ENCODE measurements at regions not wholly inside any gene's neighbourhood (a gene's known extent, or its start where the extent isn't known, plus 50 kb on each side); places are given as distances from the start of the nearest gene placed in this dataset.

DNA sequence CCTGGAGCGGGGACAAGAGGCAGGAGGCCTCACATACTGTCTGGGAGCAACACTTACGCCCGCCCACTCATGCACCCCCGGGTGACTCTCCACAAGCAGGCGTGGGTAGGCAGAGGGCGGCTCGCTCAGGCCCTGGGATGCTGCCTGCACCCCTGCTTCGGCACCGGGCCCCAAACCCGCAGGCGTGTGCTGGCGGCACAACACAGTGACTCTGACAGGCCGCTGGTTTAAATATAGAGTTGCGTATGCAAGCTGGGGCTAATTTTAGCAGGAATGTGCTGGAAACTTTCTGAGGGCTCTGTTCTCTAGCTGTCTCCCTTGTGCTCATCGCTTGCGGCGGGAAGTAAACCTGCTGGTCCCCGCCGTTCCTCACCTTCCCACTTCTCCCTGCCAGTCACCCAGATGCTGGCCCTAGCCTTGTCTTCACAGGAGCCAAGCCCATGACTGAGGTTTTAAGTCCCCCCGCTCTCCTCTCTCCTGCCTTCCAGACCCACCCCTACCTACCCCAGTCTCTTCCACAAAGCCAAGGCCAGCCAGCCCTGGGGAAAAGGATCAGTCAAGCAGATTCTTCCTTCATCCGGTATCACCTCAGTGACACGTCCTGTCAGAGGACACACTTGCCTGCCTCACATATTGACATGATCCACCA is 94.5 kb upstream of the FOXP4 start:
- no peak for DNase-seq

DNA sequence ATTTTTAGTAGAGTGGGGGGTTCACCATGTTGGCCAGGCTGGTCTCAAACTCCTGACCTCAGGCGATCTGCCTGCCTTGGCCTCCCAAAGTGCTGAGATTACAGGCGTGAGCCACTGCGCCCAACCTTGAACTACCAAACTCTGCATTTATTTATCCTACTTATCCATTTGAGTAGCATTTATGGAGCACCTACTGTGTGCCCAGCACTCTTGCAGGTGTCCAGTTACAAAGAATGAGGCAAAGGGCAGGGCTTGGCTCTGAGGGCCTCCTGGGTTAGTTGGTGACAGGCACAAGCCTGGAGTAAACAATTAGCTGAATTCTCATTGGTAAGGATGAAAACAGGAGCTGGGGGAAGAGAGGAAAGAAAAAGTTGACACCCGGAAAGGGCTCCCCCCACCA is 93.4 kb upstream of the FOXP4 start:
- no peak for DNase-seq

DNA sequence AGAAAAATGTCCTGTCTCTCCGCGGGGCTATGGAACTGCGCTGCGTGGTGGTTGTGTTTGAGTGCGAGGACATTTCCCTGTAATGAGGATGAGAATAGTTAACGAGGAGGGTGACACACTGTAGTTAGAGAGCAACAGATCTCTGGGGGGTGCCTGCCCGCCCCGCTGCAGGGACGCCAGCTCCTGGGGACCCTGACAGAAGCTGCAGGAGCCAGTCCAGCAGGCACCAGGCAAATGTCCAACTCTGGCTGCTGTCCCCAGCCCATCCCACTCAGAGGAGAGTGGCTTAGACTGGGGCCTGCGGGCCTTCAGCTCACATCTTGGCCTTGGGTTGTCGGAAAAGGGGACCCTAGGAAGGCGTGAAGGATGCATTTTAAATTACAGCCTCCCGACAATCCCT is 92.9 kb upstream of the FOXP4 start:
- no peak for DNase-seq

DNA sequence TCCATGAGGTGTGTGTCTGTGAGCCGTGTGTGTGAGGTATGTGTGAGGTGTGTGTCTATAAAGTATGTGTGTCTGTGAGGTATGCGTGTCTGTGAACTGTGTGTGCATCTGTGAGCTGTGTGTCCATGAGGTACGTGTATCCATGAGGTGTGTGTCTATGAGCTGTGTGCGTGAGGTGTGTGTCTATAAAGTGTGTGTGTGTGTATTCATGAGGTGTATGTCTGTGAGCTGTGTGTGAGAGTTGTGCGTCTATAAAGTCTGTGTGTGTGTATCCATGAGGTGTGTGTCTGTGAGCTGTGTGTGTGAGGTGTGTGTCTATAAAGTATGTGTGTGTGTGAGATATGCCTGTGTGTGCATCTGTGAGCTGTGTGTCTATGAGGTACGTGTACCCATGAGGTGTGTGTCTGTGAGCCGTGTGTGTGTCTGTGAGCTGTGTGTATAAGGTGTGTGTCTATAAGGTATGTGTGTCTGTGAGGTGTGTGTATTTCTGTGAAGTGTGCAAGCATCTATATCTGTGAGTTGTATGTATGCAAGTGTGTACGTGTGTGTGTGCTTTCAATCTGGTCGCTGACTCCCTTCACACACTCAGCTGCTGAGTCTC is 91.9 kb upstream of the FOXP4 start:
- DNase-seq, result no peak

DNA sequence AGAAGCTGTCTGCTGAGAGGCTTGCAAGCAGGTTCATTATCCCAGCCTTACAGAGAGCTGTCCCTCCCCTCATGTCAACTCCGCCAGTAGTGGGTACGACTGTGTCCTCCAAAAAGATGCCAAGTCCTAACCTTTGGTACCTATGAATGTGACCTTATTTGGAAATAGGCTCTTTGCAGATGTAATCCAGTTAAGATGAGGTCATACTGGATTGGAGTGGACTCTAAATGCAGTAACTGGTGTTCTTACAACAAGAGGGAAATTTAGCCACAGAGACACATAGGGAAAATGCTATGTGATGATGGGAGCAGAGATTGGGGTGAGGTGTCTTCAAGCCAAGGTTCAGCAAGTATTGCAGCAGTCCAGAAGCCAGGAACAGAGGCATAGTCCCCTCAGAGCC is 90.8 kb upstream of the FOXP4 start:
- no peak for DNase-seq

DNA sequence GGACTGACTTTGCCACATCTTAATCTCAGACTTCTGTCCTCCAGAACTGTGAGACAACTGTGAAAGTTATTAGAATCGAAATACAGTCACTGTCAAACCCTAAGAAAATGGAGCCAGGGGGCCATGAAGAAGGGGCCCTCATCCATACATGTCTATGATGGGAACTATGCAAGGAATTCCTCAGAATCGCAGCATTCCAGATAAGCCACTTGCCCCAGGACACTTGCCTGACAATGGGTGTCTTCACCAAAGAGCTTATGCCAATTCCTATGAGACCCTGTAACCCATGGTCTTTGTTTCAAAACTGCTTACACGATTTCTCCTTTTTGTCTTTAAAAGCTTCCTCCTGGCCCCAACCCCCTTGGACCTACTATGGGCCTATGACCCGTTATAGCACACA is 90.4 kb upstream of the FOXP4 start:
- DNase-seq, result no peak

DNA sequence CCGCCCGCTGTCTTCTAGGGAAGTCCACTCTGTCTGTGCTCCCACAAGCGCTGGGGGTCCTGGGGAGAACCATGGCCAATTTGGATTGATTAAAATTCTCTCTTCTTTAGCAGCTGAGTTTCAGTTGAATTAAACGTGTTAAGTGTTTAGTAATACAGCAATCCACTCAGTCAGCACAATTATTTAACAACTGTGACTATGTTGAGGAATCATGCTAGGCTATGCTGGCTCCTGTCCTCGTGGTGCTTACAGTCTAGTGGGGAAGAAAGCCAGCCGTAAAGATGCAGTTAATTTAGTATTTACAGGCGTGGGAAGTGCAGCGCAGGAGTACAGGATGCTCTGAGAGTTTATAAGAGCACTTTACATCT is 88.9 kb upstream of the FOXP4 start:
- no peak for DNase-seq

DNA sequence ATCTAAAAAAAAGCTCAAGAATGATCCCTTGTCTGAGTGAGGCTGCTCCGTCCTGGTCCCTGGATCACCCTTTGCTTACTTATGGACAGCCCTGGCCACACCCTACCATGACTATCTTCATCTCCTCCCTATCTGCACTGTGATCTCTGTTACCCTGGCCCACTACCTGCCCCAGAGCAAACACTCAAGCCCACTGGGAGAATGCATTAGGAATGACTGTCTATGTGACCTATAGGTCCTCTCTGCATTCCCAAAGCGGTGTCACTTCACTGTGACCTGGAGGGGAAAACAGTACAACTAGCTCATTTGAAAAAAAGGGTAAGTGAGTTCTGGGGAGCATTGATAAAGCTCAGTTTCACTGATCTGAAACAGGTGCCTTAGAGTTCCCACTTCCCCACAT is 86.4 kb upstream of the FOXP4 start:
- DNase-seq, result no peak

DNA sequence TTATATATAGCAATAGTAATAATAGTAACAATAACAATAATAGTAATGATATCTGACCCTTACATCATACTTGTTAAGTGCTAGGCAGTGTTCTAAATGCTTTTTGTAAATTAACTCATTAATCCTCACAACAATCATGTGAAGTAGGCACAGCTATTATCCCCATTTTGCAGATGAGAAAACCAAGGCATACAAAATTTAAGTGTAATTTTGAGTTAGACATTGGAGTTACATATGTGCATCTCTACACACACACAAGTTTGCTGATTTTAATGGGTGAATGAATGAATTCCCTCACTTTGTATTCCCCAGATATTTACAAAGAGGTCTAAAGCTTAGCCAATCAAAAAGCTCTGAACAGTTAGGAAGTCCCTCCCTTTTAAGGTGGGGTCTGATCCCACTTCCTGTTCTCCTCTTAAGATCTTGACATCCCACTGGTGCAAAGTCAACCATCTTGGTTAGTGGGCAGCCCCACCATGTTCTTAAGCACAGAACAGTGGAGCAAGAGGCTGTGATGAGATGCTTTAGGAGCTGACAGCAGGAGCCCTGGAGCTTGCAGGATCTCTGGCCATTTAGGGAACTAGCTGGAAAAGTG is 85.3 kb upstream of the FOXP4 start:
- DNase-seq, result no peak

DNA sequence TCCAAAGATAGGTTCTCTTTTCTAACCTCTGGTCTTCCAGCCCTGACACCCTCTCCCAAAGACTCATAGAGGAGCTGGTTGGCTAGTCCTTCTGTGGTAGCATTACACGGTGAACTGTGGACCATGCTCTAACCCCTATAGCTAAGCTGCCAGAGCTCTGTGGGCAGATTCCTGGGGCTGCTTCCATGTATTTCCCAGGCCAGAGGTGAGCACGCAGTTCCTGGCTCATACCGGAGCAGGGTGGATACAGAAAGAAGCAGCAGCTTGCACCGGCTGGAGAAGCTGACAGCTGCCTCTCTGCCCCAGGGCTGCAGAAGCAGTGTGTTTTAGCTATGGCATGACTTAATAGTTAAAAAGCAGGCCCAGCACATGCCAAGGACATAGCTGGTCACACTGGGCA is 84.1 kb upstream of the FOXP4 start:
- no peak for DNase-seq

DNA sequence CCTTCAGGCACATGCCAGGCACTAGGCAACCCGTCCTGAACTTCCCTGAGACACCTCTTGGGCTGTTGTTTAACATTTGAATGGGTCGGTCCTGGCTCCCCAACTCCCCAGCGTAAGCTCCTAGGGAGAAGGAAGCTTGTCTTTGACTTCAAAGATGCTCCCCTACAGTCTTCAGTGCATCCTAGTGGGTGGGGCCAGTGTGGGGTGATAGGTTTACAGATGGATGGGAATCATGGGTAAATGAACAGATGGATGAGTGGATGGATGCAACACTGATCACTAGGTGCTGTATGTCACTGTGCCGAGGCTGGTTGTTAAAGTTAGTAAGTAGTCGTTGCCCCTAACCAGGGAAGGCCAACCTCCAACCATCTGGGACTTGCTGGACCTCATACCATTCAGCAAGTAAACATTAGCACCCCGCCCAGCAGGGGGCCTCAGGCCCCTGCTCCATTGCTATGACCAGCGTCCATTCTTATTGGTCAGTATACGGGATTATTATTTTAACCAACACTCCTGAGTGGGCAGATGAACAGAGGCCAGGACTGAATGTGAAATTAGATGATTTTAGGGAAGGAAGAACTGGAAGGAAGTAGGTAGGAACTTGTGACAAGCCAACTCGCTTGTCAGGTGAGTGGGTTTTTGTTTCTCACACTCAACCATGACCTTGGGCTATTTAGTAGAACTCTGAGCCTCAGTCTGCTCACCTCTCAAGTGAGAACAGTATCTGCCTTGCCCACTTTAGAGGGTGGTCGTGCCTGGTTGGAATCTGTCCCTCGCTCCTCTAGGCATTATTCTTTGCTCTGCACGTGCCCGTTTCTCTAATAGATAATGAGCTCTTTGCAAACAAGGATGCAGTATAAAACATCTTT is 82.9 kb upstream of the FOXP4 start:
- DNase-seq, result peak; percentile 17

DNA sequence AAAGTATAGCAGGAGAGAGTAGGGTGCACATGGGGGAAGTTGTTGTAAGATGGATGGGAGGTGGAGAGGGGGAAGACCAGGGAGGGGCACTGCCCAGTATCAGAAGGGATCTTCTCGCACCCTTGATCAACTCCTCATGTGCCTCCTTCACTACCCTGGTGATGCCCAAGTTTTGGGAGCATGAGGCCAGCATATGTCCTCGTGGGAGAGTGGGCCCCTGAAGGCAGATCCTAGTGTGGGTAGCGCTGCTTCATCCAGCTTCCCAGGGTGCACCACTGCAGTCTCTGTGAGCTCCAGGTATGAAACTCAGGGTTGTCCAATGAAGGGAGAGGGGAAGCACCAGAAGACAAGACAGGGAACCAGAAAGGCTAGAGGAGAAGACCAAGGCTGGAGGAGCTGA is 82.2 kb upstream of the FOXP4 start:
- no peak for DNase-seq

DNA sequence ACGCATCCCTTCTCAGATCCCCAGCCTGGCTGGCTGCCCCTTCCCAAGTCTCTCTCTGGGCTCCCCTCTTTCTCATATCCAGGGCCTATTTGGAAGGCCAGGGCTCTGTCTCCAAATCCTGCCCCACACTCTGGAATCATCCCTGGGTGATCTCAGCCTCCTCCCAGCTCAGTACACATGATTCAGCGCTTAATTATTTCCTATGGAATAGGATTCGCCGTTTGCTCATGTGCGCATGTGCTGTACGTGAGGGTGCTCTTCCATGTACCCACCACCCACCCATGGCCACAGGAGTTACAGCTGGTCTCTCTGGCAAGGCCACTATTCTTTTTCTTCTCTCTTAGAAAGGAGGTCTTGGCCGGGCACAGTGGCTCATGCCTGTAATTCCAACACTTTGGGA is 81.7 kb upstream of the FOXP4 start:
- no peak for DNase-seq

DNA sequence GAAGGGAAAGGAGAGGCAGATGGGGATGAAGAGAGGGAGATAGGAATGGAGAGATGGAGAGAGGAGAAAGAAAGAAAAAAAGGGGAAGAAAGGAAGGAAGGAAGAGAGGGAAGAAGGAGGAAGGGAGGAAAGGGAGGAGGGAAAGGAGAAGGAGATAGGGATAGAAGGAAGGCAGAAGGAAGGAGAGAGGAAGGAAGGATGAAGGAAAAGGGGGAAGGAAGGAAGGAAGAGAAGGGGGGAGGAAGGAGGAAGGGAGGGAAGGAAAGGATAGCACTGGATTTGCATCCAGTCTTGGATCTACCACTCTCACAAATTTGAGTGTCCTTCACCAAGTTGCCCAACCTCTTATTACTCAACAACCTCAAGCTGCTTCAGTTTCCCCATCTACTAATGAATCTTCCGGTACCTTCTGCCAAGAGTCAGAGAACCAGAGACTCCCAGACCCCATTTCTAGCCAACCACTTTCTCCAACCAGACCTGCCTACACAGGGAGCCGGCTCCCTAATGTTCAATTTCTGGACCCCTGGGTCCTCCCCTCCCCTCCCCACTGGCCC is 79.7 kb upstream of the FOXP4 start:
- no peak for DNase-seq

DNA sequence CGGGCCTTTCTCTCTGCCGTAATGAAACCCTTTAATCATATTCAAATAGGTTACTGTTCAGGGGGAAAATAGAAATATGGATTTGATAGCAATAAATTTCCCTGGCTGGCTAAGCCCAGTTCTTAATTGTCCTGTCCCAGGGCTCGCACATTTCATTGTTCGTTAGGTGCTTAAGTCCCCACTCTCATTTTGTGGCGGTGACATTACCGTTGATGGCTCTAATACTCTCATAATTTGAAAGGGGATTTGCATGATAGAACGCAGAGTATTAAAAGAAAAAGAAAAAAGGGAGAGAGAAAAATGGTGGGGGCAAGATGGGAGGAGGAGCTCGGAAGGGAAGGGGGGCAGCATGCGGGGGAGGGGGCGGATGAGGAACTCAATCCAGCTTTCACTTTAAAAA is 79.1 kb upstream of the FOXP4 start:
- DNase-seq, result no peak

DNA sequence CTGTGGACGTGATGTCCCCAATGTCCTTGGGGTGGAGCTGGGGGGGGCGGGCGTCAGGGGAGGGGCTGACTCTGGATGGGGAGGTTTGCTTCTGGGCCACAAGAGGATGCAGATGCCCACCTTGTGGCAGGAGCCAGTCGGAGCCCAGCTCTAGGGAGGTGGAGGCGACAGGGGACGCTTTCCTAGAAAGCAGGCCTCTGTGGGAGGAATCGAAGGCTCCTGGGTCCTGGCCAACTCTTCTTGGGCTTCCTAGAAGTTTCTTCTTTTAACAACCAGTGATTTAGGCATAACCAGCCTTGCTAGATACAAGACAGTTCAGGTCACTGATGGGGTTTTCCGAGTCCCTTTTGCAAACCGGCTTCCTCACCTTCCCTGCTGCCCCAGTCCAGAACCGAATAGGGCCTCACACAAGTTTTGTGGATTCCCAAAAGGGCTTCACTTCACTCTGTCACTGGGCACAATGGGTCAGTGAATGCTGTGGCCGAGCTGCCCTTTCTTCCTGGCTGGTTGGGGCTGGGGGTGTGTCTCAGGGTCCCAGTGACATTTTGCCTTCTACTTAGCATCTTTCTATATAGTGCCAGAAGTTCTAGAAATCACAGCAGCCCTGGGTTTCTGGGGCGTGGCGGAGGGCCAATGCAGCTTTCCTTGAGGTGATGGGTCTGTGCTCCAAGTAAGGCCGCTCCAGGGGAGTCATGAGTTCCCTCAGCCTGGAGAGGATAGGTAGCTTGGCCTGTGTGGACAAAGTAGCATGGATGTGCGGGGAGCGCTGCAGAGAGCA is 78.4 kb upstream of the FOXP4 start:
- no peak for DNase-seq

DNA sequence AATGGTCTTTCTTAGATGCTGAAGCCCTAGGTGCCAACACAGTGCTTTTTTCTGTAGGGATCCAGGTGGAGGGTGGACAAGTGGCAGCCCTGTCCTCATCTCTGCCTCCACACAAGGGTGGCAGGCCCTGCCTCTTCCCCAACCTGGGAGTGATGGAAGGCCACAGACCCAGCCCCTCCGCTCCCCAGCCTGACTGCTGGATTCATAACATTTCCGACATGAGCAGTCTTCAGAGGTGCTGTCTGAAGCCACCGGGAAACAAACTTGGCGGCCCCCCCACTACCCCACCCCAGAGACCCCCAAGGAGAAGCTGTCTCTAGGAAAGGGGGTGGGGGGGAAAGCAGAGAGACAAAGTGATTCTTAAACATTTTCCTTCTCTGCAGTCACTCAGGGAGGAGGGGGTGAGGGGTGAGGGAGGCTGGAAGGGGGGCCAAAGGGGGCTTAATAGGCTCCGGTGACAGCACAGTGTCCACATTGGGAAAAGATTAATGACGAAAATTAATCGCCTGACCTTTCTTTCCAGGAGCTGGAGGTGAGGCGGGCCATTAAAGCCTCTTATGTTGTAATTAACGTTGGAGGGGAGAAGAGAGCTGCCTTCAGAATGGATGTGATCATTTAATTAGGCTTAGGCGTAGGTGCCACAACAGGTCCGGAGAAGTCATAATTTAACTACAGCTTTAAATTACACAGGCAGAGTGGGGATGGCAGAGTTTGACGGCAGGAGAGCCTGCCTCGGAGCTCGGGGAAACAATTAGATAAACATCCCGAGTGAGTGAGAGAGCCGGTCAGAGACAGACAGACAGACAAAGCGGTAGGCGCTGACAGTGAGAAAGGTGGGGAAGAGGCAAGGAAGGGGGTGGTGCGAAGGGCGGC is 76.8 kb upstream of the FOXP4 start:
- no peak for DNase-seq

DNA sequence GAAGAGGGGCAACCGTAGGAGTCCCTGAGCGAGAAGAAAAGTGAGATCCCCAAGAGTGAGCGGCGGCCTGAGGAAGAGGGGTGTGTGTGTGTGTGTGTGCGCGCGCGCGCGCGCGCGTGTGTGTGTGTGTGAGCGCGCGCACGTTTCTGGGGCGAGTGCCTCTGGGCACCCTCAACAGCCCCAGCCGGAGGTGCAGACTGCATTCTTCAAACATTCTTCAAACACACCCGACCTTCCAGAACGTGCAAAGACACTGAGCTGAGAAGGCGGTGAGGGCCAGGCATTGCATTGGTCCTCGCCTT is 76.2 kb upstream of the FOXP4 start:
- peak; percentile 6 for DNase-seq

DNA sequence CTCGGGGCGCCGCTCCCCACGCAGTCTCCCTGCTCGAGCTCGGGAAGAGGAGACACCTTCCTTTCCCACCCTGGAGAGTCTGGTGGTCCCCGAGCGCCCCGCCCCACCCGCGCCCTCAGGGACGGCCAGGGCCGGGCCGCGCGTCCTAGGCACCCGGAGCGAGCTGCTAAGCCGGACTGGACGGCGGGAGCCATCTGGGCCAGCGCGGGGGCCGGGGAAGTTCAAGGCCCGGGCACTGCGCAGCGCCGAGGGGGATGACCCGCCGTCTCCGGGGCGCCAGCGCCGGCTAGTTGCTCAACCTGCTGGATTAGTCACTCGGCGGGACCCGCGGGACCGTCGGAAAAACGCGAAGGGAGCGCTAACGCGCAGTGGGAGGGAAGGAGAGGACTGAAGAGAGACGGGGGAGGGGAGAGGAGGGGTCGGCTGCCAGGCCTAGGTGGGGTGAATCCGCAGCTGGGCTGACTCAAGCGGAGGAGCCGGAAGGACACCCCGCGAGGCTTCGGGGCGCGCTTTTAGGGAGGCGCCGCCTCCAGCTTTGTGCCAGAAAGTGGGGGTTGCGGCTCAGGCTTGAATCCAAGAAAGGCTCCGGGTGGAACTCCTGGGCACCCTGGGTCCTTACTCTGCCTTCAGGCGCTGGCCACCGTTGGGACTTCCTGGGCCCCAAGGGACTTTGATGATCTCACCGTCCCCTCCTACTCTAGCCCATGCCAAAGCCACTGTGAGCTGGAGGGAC is 75.7 kb upstream of the FOXP4 start:
- no peak for DNase-seq

DNA sequence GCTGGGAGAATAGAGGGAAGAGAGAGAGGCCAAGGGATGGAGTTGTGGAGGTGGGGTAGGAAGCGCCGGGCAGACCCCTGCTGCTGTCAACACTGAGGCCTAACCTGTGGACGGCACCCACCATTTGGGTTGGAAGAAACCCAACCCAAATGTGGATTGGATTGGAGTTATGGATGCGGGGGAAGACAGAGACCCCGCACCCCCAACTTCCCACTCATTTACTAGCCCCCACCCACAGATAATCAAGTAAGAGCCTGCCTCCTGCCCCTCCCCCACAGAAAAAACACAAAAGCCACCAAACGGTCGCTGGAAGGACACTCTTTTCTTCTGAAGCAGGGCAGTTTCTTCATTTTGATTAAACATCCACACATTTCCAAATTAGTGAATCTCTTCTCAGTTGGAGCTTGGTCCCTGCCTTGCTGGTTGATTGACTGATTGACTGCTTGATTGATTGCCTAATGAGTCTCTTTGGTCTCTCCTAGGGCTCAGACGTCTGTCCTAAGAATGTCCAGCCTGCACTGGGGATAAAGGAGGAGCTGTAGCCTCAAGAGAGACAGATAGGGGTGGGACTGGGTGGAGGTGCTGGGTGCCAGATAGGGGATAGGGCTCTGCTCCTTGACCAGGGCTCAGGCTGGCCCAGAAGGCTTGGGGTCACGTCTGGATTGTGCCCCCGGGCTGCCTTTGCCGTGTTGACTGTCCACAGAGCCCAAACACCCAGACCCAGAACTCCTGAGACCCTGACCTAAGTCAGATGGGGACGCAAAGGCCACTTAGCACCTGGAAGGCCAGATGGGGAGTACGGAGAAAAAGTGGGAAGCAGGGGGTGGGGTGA is 74.9 kb upstream of the FOXP4 start:
- no peak for DNase-seq
